22Rv1 (cell line): ENCODE measurements at regions not wholly inside any gene's neighbourhood (a gene's known extent, or its start where the extent isn't known, plus 50 kb on each side); places are given as distances from the start of the nearest gene placed in this dataset.

ENCODE experiments used
- CTCF ChIP-seq: fragments of 450-650 bp; IDR thresholded peaks from 2 replicates; pipeline ENCODE4 v1.5.1; 2017; ENCODE audit warnings: mild to moderate bottlenecking
- ZFX ChIP-seq: fragments of 450-650 bp; IDR thresholded peaks from 2 replicates; pipeline ENCODE4 v1.6.1; 2017; ENCODE audit warnings: antibody characterized with exemption, borderline replicate concordance

- TF ChIP-seq CTCF = no peak
- no peak for TF ChIP-seq ZFX
Measured at GRCh38 chr5:103455796-103456195, 106.8 kb downstream of the NUDT12 start.
